Suprapubic skin (tissue), 4 donors: ENCODE measurements at regions not wholly inside any gene's neighbourhood (a gene's known extent, or its start where the extent isn't known, plus 50 kb on each side); places are given as distances from the start of the nearest gene placed in this dataset.

Experiments used
- DNase-seq, 2 donors: peaks; one replicate each; pipeline ENCODE4 v3.0.0-alpha.2; 2019; ENCODE audit warnings: low spot score in 2 of 2
- H3K27ac ChIP-seq: fragments of 200-600 bp; sonication (generic); one replicate; pipeline ENCODE4 v1.5.1; 2019
- H3K27me3 ChIP-seq: fragments of 200-600 bp; sonication (generic); one replicate; pipeline ENCODE4 v1.5.1; 2019
- H3K36me3 ChIP-seq: fragments of 200-600 bp; sonication (generic); one replicate; pipeline ENCODE4 v1.5.1; 2019
- H3K4me1 ChIP-seq: fragments of 200-600 bp; sonication (generic); one replicate; pipeline ENCODE4 v1.5.1; 2019
- H3K4me3 ChIP-seq: fragments of 200-600 bp; sonication (generic); one replicate; pipeline ENCODE4 v1.5.1; 2019; ENCODE audit warnings: mild to moderate bottlenecking
- H3K9me3 ChIP-seq: fragments of 200-600 bp; sonication (generic); one replicate; pipeline ENCODE4 v1.5.1; 2019
- EP300 ChIP-seq: sonication (generic); formaldehyde crosslinking; IDR thresholded peaks from one replicate; pipeline ENCODE4 v1.6.1; 2017; ENCODE audit warnings: antibody characterized with exemption
- POLR2A ChIP-seq, 2 donors: fragments of 450-650 bp; IDR thresholded peaks; one replicate each; pipeline ENCODE4 v1.6.1; 2017; ENCODE audit warnings: antibody characterized with exemption in 2 of 2, mild to moderate bottlenecking in 2 of 2, moderate library complexity in 2 of 2
- POLR2AphosphoS5 ChIP-seq, 3 donors: sonication (generic); formaldehyde crosslinking; IDR thresholded peaks; one replicate each; pipeline ENCODE4 v1.6.1; 2017; ENCODE audit warnings: antibody characterized with exemption in 3 of 3
- WGBS: methylation state at CpG from one replicate; pipeline ENCODE4 v1.1.5; 2018; 5-methylcytosine and 5-hydroxymethylcytosine counted together
- TF ChIP-seq, protein P1 (sequence below), 2 donors: fragments of 200-600 bp in 1 of 2; fragments of 450-650 bp in 1 of 2; sonication (generic) in 1 of 2; IDR thresholded peaks; one replicate each; pipeline ENCODE4 v1.5.1; 2016 to 2019; ENCODE audit warnings: antibody characterized with exemption in 2 of 2, mild to moderate bottlenecking in 1 of 2, moderate library complexity in 1 of 2

GRCh38 chr2:56450772-56451171 lies 267.0 kb downstream of the CCDC85A start:
- Histone ChIP-seq H3K36me3 (no peaks in the 10 kb centered on the region), H3K27ac (no peak overlapping the region), H3K4me3 (no peak overlapping the region), H3K9me3 (no peaks in the 10 kb centered on the region), H3K4me1 (no peaks in the 10 kb centered on the region), H3K27me3 (no peaks in the 10 kb centered on the region)
- no peak for DNase-seq
- TF ChIP-seq, protein P1, sequence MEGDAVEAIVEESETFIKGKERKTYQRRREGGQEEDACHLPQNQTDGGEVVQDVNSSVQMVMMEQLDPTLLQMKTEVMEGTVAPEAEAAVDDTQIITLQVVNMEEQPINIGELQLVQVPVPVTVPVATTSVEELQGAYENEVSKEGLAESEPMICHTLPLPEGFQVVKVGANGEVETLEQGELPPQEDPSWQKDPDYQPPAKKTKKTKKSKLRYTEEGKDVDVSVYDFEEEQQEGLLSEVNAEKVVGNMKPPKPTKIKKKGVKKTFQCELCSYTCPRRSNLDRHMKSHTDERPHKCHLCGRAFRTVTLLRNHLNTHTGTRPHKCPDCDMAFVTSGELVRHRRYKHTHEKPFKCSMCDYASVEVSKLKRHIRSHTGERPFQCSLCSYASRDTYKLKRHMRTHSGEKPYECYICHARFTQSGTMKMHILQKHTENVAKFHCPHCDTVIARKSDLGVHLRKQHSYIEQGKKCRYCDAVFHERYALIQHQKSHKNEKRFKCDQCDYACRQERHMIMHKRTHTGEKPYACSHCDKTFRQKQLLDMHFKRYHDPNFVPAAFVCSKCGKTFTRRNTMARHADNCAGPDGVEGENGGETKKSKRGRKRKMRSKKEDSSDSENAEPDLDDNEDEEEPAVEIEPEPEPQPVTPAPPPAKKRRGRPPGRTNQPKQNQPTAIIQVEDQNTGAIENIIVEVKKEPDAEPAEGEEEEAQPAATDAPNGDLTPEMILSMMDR (IDR thresholded peaks at IDR 0.05) = no peak
- TF ChIP-seq EP300 (no peak), POLR2A (IDR thresholded peaks at IDR 0.05) (no peak), POLR2AphosphoS5 (IDR thresholded peaks at IDR 0.05) (no peak)

- Histone ChIP-seq H3K4me1 (no peaks in the 10 kb centered on the region), H3K27me3 (no peaks in the 10 kb centered on the region), H3K9me3 (no peaks in the 10 kb centered on the region), H3K36me3 (no peaks in the 10 kb centered on the region), H3K27ac (no peak overlapping the region), H3K4me3 (no peak overlapping the region)
- 83% methylated on average over 2 of the region's 2 CpGs for WGBS
- DNase-seq = no peak
- TF ChIP-seq POLR2A (IDR thresholded peaks at IDR 0.05) (no peak), POLR2AphosphoS5 (IDR thresholded peaks at IDR 0.05) (no peak), EP300 (no peak)
- TF ChIP-seq, protein P1 (IDR thresholded peaks at IDR 0.05) = no peak
Observed at GRCh38 chr2:56455642-56456041, 271.9 kb downstream of the CCDC85A start.

GRCh38 chr2:56456791-56457190 lies 273.0 kb downstream of the CCDC85A start:
- no peak overlapping the region for H3K27ac ChIP-seq
- H3K4me1 ChIP-seq = no peaks in the 10 kb centered on the region
- no peaks in the 10 kb centered on the region for H3K9me3 ChIP-seq
- H3K36me3 ChIP-seq = no peaks in the 10 kb centered on the region
- 95% methylated on average over 1 of the region's 1 CpG for WGBS
- DNase-seq = no peak
- no peaks in the 10 kb centered on the region for H3K27me3 ChIP-seq
- H3K4me3 ChIP-seq = no peak overlapping the region
- TF ChIP-seq POLR2AphosphoS5 (IDR thresholded peaks at IDR 0.05) (no peak), EP300 (no peak), POLR2A (IDR thresholded peaks at IDR 0.05) (no peak)
- TF ChIP-seq, protein P1 (IDR thresholded peaks at IDR 0.05) = no peak

DNA sequence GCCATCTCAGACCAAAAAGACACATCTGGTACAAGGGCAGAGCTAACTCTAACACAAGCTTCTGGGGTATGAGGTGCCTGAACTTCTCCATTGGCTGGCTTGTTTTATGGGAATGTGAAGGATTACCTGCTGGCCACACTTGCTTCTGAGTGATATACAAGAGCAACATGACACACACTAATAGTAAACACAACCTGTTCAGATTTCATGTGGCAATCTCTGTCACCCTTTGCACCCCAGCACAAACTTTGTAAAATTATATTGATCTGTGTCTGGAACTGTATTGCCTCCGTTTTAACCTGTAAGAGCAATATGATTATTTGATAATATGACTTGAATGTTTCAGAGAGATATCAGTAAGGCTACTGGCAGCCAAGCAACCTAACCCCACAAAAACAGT lies 276.7 kb downstream of the CCDC85A start:
- Histone ChIP-seq H3K36me3 (no peaks in the 10 kb centered on the region), H3K4me3 (no peak overlapping the region), H3K4me1 (no peaks in the 10 kb centered on the region), H3K27me3 (no peaks in the 10 kb centered on the region), H3K9me3 (no peaks in the 10 kb centered on the region), H3K27ac (no peak overlapping the region)
- no peak for TF ChIP-seq EP300
- no peak for TF ChIP-seq POLR2A (IDR thresholded peaks at IDR 0.05)
- TF ChIP-seq, protein P1 (IDR thresholded peaks at IDR 0.05) = no peak
- TF ChIP-seq POLR2AphosphoS5 (IDR thresholded peaks at IDR 0.05) = no peak
- no peak for DNase-seq
- 83% methylated on average over 1 of the region's 1 CpG for WGBS

GRCh38 chr2:56464066-56464465 lies 280.3 kb downstream of the CCDC85A start:
- Histone ChIP-seq H3K36me3 (no peaks in the 10 kb centered on the region), H3K27ac (no peak overlapping the region), H3K4me3 (no peak overlapping the region), H3K9me3 (no peaks in the 10 kb centered on the region), H3K4me1 (no peaks in the 10 kb centered on the region), H3K27me3 (no peaks in the 10 kb centered on the region)
- TF ChIP-seq POLR2AphosphoS5 (IDR thresholded peaks at IDR 0.05) (no peak), EP300 (no peak), POLR2A (IDR thresholded peaks at IDR 0.05) (no peak)
- TF ChIP-seq, protein P1 (IDR thresholded peaks at IDR 0.05) = no peak
- no peak for DNase-seq
- 90% methylated on average over 3 of the region's 3 CpGs for WGBS
